Right lobe of liver (tissue), 6 donors: ENCODE measurements at regions not wholly inside any gene's neighbourhood (a gene's known extent, or its start where the extent isn't known, plus 50 kb on each side); places are given as distances from the start of the nearest gene placed in this dataset.

ENCODE experiments used
- ATAC-seq, 4 donors: fragments of 200-7000 bp; cut with Tn5 transposase; one replicate each; pipeline ENCODE4 v1.9.1; 2020; ENCODE audit warnings: mild to moderate bottlenecking in 4 of 4, moderate library complexity in 4 of 4
- DNase-seq, 3 donors: peaks; one replicate each; pipeline ENCODE4 v3.0.0-alpha.2; 2020
- H3K27ac ChIP-seq, 3 donors: fragments of 200-600 bp; one replicate each; pipeline ENCODE4 v1.8.0; 2022
- H3K27me3 ChIP-seq, 2 donors: fragments of 200-600 bp; one replicate each; pipeline ENCODE4 v1.8.0; 2022
- H3K36me3 ChIP-seq, 4 donors: fragments of 200-600 bp; sonication (generic) in 1 of 4; one replicate each; pipeline versions ENCODE4 v1.5.1 to v1.8.0; 2017 to 2022; ENCODE audit warnings: control low read depth in 1 of 4
- H3K4me1 ChIP-seq, 4 donors: fragments of 200-600 bp; sonication (generic) in 1 of 4; one replicate each; pipeline versions ENCODE4 v1.5.1 to v1.8.0; 2017 to 2022; ENCODE audit warnings: control low read depth in 1 of 4
- H3K4me3 ChIP-seq, 3 donors: fragments of 200-600 bp; one replicate each; pipeline ENCODE4 v1.8.0; 2022
- H3K9me3 ChIP-seq, 4 donors: fragments of 200-600 bp; sonication (generic) in 1 of 4; one replicate each; pipeline versions ENCODE4 v1.5.1 to v1.8.0; 2017 to 2022; ENCODE audit warnings: control low read depth in 1 of 4
- CTCF ChIP-seq, 4 donors: fragments of 200-600 bp in 3 of 4; fragments of 450-650 bp in 1 of 4; IDR thresholded peaks; one replicate each; pipeline versions ENCODE4 v1.5.1 to v1.8.0; 2016 to 2022; ENCODE audit warnings: antibody characterized with exemption in 4 of 4, mild to moderate bottlenecking in 2 of 4
- POLR2A ChIP-seq: fragments of 450-650 bp; IDR thresholded peaks from one replicate; pipeline ENCODE4 v1.6.1; 2017; ENCODE audit warnings: antibody characterized with exemption, mild to moderate bottlenecking
- WGBS: methylation state at CpG from one replicate; pipeline ENCODE4 v1.1.6; 2018; ENCODE audit warnings: low coverage, low lambda C conversion rate; ENCODE audit not compliant: insufficient coverage; ENCODE audit errors: missing lambda C conversion rate; 5-methylcytosine and 5-hydroxymethylcytosine counted together
- intact Hi-C, 2 donors: fragments of 100-400 bp; cut with DNase I; formaldehyde crosslinking; loops; one replicate each; pipeline versions ENCODE4 v1.11.2 to v1.14.1; 2022
- donor health status: DM: no; HTN: yes; CAD: no.
- donor health status: DM: no; HTN: no; CAD: no.
- donor health status: DM: no; HTN: no; CAD: no.
- donor health status: DM: no; HTN: yes; CAD: no.
- donor health status: DM: no; HTN: yes; CAD: no.

DNA sequence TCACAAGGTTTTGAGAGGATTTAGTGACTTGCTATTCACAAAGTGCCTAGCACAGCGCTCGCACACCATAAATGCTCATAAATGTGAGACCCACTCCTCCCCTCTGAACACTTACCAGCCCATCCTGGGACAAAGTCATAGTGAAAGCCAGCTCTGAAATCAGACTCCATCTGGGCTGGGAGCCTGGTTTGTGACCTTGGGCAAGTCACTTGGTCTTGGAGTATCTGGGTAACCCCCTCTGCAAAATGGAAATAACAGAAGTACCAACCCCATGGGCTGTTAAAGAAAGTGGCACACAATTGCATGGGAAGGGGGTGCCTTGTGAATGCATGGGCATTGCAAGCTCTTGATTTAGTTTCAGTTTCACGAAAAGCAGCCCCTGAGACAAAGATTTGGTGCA lies 104.7 kb upstream of the CDH5 start:
- Histone ChIP-seq H3K4me1 (no peaks in the 10 kb centered on the region), H3K27me3 (no peaks in the 10 kb centered on the region), H3K27ac (no peak overlapping the region), H3K36me3 (no peaks in the 10 kb centered on the region), H3K4me3 (no peak overlapping the region), H3K9me3 (no peaks in the 10 kb centered on the region)
- no peak for TF ChIP-seq POLR2A
- no peak for TF ChIP-seq CTCF (IDR thresholded peaks at IDR 0.05)
- intact Hi-C loops = loop anchor here in 1 of 2 donors (10.0 kb wide), 1 partner anchor 227 kb away; no protein-coding TSS in a partner anchor
- WGBS = 57% methylated on average over 1 of the region's 3 CpGs
- ATAC-seq = no peak
- no peak for DNase-seq

DNA sequence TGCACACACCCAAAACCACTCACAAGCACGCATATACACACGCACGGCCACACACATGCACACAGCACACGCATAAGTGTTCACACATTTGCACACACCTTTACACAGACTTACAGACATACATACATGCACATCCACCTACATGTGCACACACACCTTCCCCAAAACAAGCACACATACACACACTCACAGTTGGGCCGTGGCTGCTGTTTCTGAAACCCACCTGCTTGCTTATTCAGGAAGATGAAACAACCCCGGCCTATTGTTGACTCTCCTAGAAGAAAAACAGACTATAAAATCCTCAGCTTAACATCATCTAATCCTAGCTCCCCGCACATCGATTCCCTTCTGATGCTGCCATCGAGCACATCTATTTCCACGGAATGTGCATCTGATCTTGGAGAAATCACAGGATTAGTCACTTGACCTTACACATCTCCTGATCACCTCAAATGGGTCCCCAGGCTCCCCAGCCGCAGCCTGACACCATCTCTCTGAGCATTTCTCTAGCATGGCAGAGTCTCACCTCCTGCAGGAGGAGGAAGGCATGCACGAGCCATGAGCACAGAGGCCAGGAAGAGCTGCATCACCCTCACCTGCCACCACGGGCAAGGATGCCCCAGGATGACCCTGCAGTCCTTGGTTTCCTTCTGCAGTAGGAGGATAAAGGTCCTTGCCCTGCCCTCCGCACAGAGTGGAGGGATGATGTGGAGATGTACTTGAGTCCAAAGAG lies 105.8 kb upstream of the CDH5 start:
- WGBS = 63% methylated on average over 14 of the region's 14 CpGs
- H3K9me3 ChIP-seq = no peaks in the 10 kb centered on the region
- no peaks in the 10 kb centered on the region for H3K4me1 ChIP-seq
- ATAC-seq = no peak
- intact Hi-C loops = loop anchor here in 1 of 2 donors (10.0 kb wide), 1 partner anchor 226 kb away; no protein-coding TSS in a partner anchor
- DNase-seq = peak in 1 of 3 donors; percentile 20
- TF ChIP-seq POLR2A (no peak), CTCF (IDR thresholded peaks at IDR 0.05) (no peak)
- no peaks in the 10 kb centered on the region for H3K27me3 ChIP-seq
- no peak overlapping the region for H3K27ac ChIP-seq
- H3K36me3 ChIP-seq = no peaks in the 10 kb centered on the region
- H3K4me3 ChIP-seq = no peak overlapping the region

GRCh38 chr16:66258916-66259845 lies 107.3 kb upstream of the CDH5 start:
- intact Hi-C loops = no loop called here
- H3K9me3 ChIP-seq = no peaks in the 10 kb centered on the region
- no peak overlapping the region for H3K27ac ChIP-seq
- no peak overlapping the region for H3K4me3 ChIP-seq
- no peaks in the 10 kb centered on the region for H3K36me3 ChIP-seq
- WGBS = 100% methylated on average over 2 of the region's 6 CpGs
- DNase-seq (peak in 1 of 3 donors; percentile 31), ATAC-seq (no peak)
- H3K4me1 ChIP-seq = no peaks in the 10 kb centered on the region
- TF ChIP-seq CTCF (IDR thresholded peaks at IDR 0.05) (no peak), POLR2A (no peak)
- H3K27me3 ChIP-seq = no peaks in the 10 kb centered on the region

- ATAC-seq = no peak
- intact Hi-C loops = no loop called here
- WGBS = 63% methylated on average over 1 of the region's 1 CpG
- H3K36me3 ChIP-seq = no peaks in the 10 kb centered on the region
- no peak for DNase-seq
- no peaks in the 10 kb centered on the region for H3K4me1 ChIP-seq
- no peak overlapping the region for H3K27ac ChIP-seq
- no peaks in the 10 kb centered on the region for H3K27me3 ChIP-seq
- no peak overlapping the region for H3K4me3 ChIP-seq
- H3K9me3 ChIP-seq = no peaks in the 10 kb centered on the region
- no peak for TF ChIP-seq CTCF (IDR thresholded peaks at IDR 0.05)
- no peak for TF ChIP-seq POLR2A
Observed at GRCh38 chr16:66256919-66257318, 109.6 kb upstream of the CDH5 start.
